Panc1 (cell line): ENCODE measurements at regions not wholly inside any gene's neighbourhood (a gene's known extent, or its start where the extent isn't known, plus 50 kb on each side); places are given as distances from the start of the nearest gene placed in this dataset.

Experiments used
- POLR2AphosphoS5 ChIP-seq: IDR thresholded peaks from 2 replicates; pipeline ENCODE4 v1.6.1; 2012; ENCODE audit warnings: mild to moderate bottlenecking, low read depth, low read length, moderate library complexity
- SIN3A ChIP-seq: IDR thresholded peaks from 2 replicates; pipeline ENCODE4 v1.6.1; 2012; ENCODE audit warnings: low read depth, mild to moderate bottlenecking, low read length, moderate library complexity, borderline replicate concordance; ENCODE audit not compliant: insufficient read depth
- TF ChIP-seq, protein P1 (sequence below): fragments of 450-650 bp; IDR thresholded peaks from 2 replicates; pipeline ENCODE4 v1.5.1; 2017; ENCODE audit warnings: mild to moderate bottlenecking

DNA sequence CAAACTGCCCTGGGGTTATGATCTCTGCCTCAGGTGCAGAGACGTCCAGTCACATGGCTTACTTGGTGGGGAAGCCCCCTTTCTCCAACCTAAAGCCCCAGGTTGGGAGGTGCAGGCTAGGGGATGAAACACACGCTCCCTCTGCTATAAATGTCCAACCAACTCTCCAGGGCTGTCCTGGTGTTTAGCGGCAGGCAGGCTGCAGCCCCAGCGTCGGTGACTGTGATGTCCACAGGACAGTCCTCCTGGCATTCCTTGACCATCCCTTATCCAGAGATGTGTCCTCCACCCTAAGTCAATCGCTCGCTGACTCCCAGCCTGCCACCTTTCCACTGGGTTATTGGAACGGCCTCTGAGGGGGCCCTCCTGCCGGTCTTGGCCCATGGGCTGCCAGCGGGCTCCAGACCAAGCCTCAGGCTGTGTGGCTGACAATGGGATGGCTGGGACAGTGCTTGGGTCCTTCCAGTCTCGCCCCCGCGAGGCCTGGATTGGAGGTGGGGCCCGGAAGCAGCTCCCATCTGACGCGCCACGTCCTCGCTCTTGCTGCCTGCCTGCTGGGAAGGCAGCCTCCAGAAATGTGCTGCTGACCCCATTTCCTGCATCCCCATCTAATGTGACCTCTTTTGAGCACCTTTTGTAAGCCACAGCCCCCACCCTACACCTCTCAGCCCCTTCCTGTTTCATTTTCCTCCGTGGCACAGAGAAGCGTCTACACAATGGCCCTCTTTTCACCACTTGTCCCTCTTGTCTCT, 60.8 kb upstream of the ADRA2C start:
- TF ChIP-seq SIN3A (no peak), POLR2AphosphoS5 (no peak)
- TF ChIP-seq, protein P1, sequence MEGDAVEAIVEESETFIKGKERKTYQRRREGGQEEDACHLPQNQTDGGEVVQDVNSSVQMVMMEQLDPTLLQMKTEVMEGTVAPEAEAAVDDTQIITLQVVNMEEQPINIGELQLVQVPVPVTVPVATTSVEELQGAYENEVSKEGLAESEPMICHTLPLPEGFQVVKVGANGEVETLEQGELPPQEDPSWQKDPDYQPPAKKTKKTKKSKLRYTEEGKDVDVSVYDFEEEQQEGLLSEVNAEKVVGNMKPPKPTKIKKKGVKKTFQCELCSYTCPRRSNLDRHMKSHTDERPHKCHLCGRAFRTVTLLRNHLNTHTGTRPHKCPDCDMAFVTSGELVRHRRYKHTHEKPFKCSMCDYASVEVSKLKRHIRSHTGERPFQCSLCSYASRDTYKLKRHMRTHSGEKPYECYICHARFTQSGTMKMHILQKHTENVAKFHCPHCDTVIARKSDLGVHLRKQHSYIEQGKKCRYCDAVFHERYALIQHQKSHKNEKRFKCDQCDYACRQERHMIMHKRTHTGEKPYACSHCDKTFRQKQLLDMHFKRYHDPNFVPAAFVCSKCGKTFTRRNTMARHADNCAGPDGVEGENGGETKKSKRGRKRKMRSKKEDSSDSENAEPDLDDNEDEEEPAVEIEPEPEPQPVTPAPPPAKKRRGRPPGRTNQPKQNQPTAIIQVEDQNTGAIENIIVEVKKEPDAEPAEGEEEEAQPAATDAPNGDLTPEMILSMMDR: no peak
